Gastrocnemius medialis (tissue), 4 donors: ENCODE measurements at regions not wholly inside any gene's neighbourhood (a gene's known extent, or its start where the extent isn't known, plus 50 kb on each side); places are given as distances from the start of the nearest gene placed in this dataset.

Experiments used
- ATAC-seq, 2 donors: fragments of 150-250 bp; one replicate each; pipeline ENCODE4 v1.9.1; 2016
- DNase-seq, 2 donors: peaks; one replicate each; pipeline ENCODE4 v3.0.0-alpha.2; 2019
- H3K27ac ChIP-seq, 4 donors: fragments of 200-600 bp; sonication (generic); 1 replicate in 1 of 4; 2 replicates in 3 of 4; pipeline ENCODE4 v1.5.1; 2016 to 2018; ENCODE audit warnings: mild to moderate bottlenecking in 2 of 4, moderate library complexity in 1 of 4
- H3K27me3 ChIP-seq, 3 donors: fragments of 200-600 bp; sonication (generic) in 2 of 3; 1 replicate in 1 of 3; 2 replicates in 2 of 3; pipeline versions ENCODE4 v1.5.1 to v1.6.0; 2016 to 2019; ENCODE audit warnings: mild to moderate bottlenecking in 1 of 3, moderate library complexity in 1 of 3
- H3K36me3 ChIP-seq, 2 donors: fragments of 200-600 bp; sonication (generic) in 1 of 2; one replicate each; pipeline ENCODE4 v1.5.1; 2017 to 2018
- H3K4me1 ChIP-seq, 2 donors: fragments of 200-600 bp; sonication (generic) in 1 of 2; one replicate each; pipeline ENCODE4 v1.5.1; 2016 to 2017; ENCODE audit warnings: mild to moderate bottlenecking in 2 of 2
- H3K4me3 ChIP-seq, 4 donors: fragments of 200-600 bp; sonication (generic) in 3 of 4; 1 replicate in 1 of 4; 2 replicates in 3 of 4; pipeline ENCODE4 v1.5.1; 2016 to 2019; ENCODE audit warnings: mild to moderate bottlenecking in 2 of 4
- H3K9me3 ChIP-seq, 3 donors: fragments of 200-600 bp; sonication (generic) in 2 of 3; 1 replicate in 1 of 3; 2 replicates in 2 of 3; pipeline ENCODE4 v1.5.1; 2016 to 2019
- CTCF ChIP-seq, 5 experiments: fragments of 450-650 bp in 3 of 5; fragments of 200-600 bp in 2 of 5; sonication (generic) in 2 of 5; IDR thresholded peaks in 4 of 5; conservative IDR thresholded peaks in 1 of 5; 1 replicate in 4 of 5; 2 replicates in 1 of 5; pipeline ENCODE4 v1.5.1; 2016 to 2019; ENCODE audit warnings: antibody characterized with exemption in 5 of 5, mild to moderate bottlenecking in 3 of 5, moderate library complexity in 3 of 5
- POLR2A ChIP-seq, 2 donors: fragments of 450-650 bp; IDR thresholded peaks; one replicate each; pipeline ENCODE4 v1.6.1; 2017; ENCODE audit warnings: antibody characterized with exemption in 2 of 2, mild to moderate bottlenecking in 2 of 2, moderate library complexity in 2 of 2
- in situ Hi-C, 4 donors: fragments of 200-750 bp; cut with MboI; loops; one replicate each; pipeline versions ENCODE4 v1.15.0 to v1.8.0; 2017; ENCODE audit warnings: low sequenced_read_pairs in 4 of 4
- intact Hi-C: fragments of 100-400 bp; cut with DNase I; formaldehyde crosslinking; loops from one replicate; pipeline ENCODE4 v1.15.1; 2023; ENCODE audit warnings: low total_unique reads

DNA sequence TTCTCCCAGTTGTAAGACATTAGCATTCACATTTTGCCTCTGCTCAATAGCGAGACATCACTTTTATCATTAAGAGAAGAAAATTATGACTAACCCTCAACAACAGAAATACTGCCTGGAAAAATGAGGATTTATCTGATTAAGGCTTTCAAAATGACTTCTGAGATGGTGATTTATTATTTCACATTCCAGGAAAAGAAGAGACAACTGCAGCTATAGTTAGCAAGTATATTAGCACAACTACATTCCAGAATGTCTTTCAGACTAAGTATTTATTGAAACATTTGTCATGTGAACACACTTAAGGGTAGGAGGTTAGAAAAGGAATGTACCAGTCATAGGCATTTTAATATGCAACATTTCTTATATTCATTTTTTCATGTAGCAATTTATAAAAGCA lies 162.0 kb downstream of the IQUB start:
- Histone ChIP-seq H3K4me1 (no peaks in the 10 kb centered on the region), H3K27me3 (no peaks in the 10 kb centered on the region), H3K27ac (no peak overlapping the region), H3K4me3 (no peak overlapping the region), H3K9me3 (no peaks in the 10 kb centered on the region), H3K36me3 (no peaks in the 10 kb centered on the region)
- ATAC-seq (no peak), DNase-seq (no peak)
- in situ Hi-C loops: no loop called here
- no peak for TF ChIP-seq POLR2A (IDR thresholded peaks at IDR 0.05)
- no peak for TF ChIP-seq CTCF (IDR thresholded peaks at IDR 0.05 in 4 of 5, conservative IDR thresholded peaks at IDR 0.05 in 1 of 5)
- intact Hi-C loops: no loop called here

- intact Hi-C loops: no loop called here
- no peak overlapping the region for H3K4me3 ChIP-seq
These were observed 166.8 kb downstream of the IQUB start for GRCh38 chr7:123367484-123368122.

GRCh38 chr7:123367031-123367430 lies 167.3 kb upstream of the SLC13A1 start:
- H3K27ac ChIP-seq: no peak overlapping the region
- in situ Hi-C loops (no loop called here), intact Hi-C loops (no loop called here)
- H3K9me3 ChIP-seq: no peaks in the 10 kb centered on the region
- DNase-seq (no peak), ATAC-seq (no peak)
- TF ChIP-seq CTCF (IDR thresholded peaks at IDR 0.05 in 4 of 5, conservative IDR thresholded peaks at IDR 0.05 in 1 of 5) (no peak), POLR2A (IDR thresholded peaks at IDR 0.05) (no peak)
- no peak overlapping the region for H3K4me3 ChIP-seq
- H3K27me3 ChIP-seq: no peaks in the 10 kb centered on the region
- H3K36me3 ChIP-seq: no peaks in the 10 kb centered on the region
- no peaks in the 10 kb centered on the region for H3K4me1 ChIP-seq

More at GRCh38 chr7:123367484-123368122, 166.8 kb downstream of the IQUB start:
- no peak for DNase-seq
- H3K27me3 ChIP-seq: no peaks in the 10 kb centered on the region
- in situ Hi-C loops: no loop called here
- H3K27ac ChIP-seq: no peak overlapping the region
- TF ChIP-seq POLR2A (IDR thresholded peaks at IDR 0.05): no peak
- TF ChIP-seq CTCF (IDR thresholded peaks at IDR 0.05 in 4 of 5, conservative IDR thresholded peaks at IDR 0.05 in 1 of 5): peak in 2 of 5 experiments; percentile 22 to 48
- no peaks in the 10 kb centered on the region for H3K36me3 ChIP-seq
- no peak for ATAC-seq
- H3K9me3 ChIP-seq: no peaks in the 10 kb centered on the region
- no peaks in the 10 kb centered on the region for H3K4me1 ChIP-seq

- intact Hi-C loops: no loop called here
- ATAC-seq (no peak), DNase-seq (no peak)
- no peak overlapping the region for H3K4me3 ChIP-seq
- in situ Hi-C loops: no loop called here
- H3K9me3 ChIP-seq: no peaks in the 10 kb centered on the region
- no peaks in the 10 kb centered on the region for H3K36me3 ChIP-seq
- H3K27ac ChIP-seq: no peak overlapping the region
- no peaks in the 10 kb centered on the region for H3K27me3 ChIP-seq
- no peak for TF ChIP-seq POLR2A (IDR thresholded peaks at IDR 0.05)
- TF ChIP-seq CTCF (IDR thresholded peaks at IDR 0.05 in 4 of 5, conservative IDR thresholded peaks at IDR 0.05 in 1 of 5): no peak
- H3K4me1 ChIP-seq: no peaks in the 10 kb centered on the region
These were observed 166.9 kb upstream of the SLC13A1 start for GRCh38 chr7:123366626-123367025.

- Histone ChIP-seq H3K36me3 (no peaks in the 10 kb centered on the region), H3K27ac (no peak overlapping the region), H3K9me3 (no peaks in the 10 kb centered on the region), H3K27me3 (no peaks in the 10 kb centered on the region), H3K4me1 (no peaks in the 10 kb centered on the region), H3K4me3 (no peak overlapping the region)
- no peak for ATAC-seq
- DNase-seq: no peak
- in situ Hi-C loops (no loop called here), intact Hi-C loops (no loop called here)
- no peak for TF ChIP-seq POLR2A (IDR thresholded peaks at IDR 0.05)
- no peak for TF ChIP-seq CTCF (IDR thresholded peaks at IDR 0.05 in 4 of 5, conservative IDR thresholded peaks at IDR 0.05 in 1 of 5)
These were observed 160.9 kb upstream of the SLC13A1 start for GRCh38 chr7:123360631-123361030.
